HEK293T (cell line): ENCODE measurements at regions not wholly inside any gene's neighbourhood (a gene's known extent, or its start where the extent isn't known, plus 50 kb on each side); places are given as distances from the start of the nearest gene placed in this dataset.
"Not testable (repeated sequence)": the region's sequence is repeated elsewhere in the genome, so short reads cannot be mapped to it uniquely, and the experiment has no call there.

ENCODE experiments used
- CTCF ChIA-PET: fragments of 350-600 bp; formaldehyde crosslinking; extraction: SDS; loops from one replicate; lab custom pipeline; 2021; ENCODE audit warnings: antibody characterized with exemption, inconsistent platforms; lab: Yijun Ruan, JAX
- POLR2A ChIA-PET: fragments of 350-600 bp; formaldehyde crosslinking; extraction: SDS; loops from one replicate; lab custom pipeline; 2020; ENCODE audit warnings: antibody characterized with exemption, inconsistent platforms; lab: Yijun Ruan, JAX
- DNase-seq: peaks from one replicate; pipeline ENCODE4 v3.0.0; 2012; ENCODE audit warnings: mixed read lengths; ENCODE audit errors: extremely low spot score
- ARNT ChIP-seq: fragments of 450-650 bp; IDR thresholded peaks from 2 replicates; pipeline ENCODE4 v1.6.1; 2017; ENCODE audit warnings: mild to moderate bottlenecking
- BHLHE40 ChIP-seq: fragments of 450-650 bp; IDR thresholded peaks from 2 replicates; pipeline ENCODE4 v1.6.1; 2016; ENCODE audit warnings: mild to moderate bottlenecking, moderate library complexity, borderline replicate concordance
- CTBP1 ChIP-seq: fragments of 450-650 bp; IDR thresholded peaks from 2 replicates; pipeline ENCODE4 v1.6.1; 2016; ENCODE audit warnings: borderline replicate concordance
- ELF4 ChIP-seq: fragments of 450-650 bp; IDR thresholded peaks from 2 replicates; pipeline ENCODE4 v1.6.1; 2017; ENCODE audit warnings: antibody characterized with exemption
- FOXA1 ChIP-seq: fragments of 450-650 bp; IDR thresholded peaks from 2 replicates; pipeline ENCODE4 v1.6.1; 2016; ENCODE audit warnings: mild to moderate bottlenecking
- FOXK2 ChIP-seq: fragments of 450-650 bp; IDR thresholded peaks from 2 replicates; pipeline ENCODE4 v1.6.1; 2016; ENCODE audit warnings: mild to moderate bottlenecking
- FOXM1 ChIP-seq: fragments of 450-650 bp; IDR thresholded peaks from 2 replicates; pipeline ENCODE4 v1.6.1; 2017; ENCODE audit warnings: mild to moderate bottlenecking, borderline replicate concordance
- HDGF ChIP-seq: fragments of 450-650 bp; IDR thresholded peaks from 2 replicates; pipeline ENCODE4 v1.6.1; 2017; ENCODE audit warnings: antibody characterized with exemption, borderline replicate concordance
- L3MBTL2 ChIP-seq: fragments of 450-650 bp; conservative IDR thresholded peaks from 2 replicates; pipeline ENCODE4 v1.6.1; 2016; ENCODE audit warnings: mild to moderate bottlenecking
- LEF1 ChIP-seq: fragments of 450-650 bp; IDR thresholded peaks from 2 replicates; pipeline ENCODE4 v1.6.1; 2017; ENCODE audit warnings: mild to moderate bottlenecking, borderline replicate concordance
- NFRKB ChIP-seq: fragments of 450-650 bp; IDR thresholded peaks from 2 replicates; pipeline ENCODE4 v1.6.1; 2016; ENCODE audit warnings: mild to moderate bottlenecking, moderate library complexity
- SP1 ChIP-seq: fragments of 450-650 bp; IDR thresholded peaks from 2 replicates; pipeline ENCODE4 v1.6.1; 2017
- SUZ12 ChIP-seq: fragments of 450-650 bp; IDR thresholded peaks from 2 replicates; pipeline ENCODE4 v1.6.1; 2016; ENCODE audit warnings: mild to moderate bottlenecking
- TARDBP ChIP-seq: fragments of 450-650 bp; IDR thresholded peaks from 2 replicates; pipeline ENCODE4 v1.6.1; 2016
- ZNF384 ChIP-seq: fragments of 450-650 bp; IDR thresholded peaks from 2 replicates; pipeline ENCODE4 v1.6.1; 2016
- TF ChIP-seq, protein P1 (sequence below): fragments of 450-650 bp; IDR thresholded peaks from 2 replicates; pipeline ENCODE4 v1.6.1; 2016

DNA sequence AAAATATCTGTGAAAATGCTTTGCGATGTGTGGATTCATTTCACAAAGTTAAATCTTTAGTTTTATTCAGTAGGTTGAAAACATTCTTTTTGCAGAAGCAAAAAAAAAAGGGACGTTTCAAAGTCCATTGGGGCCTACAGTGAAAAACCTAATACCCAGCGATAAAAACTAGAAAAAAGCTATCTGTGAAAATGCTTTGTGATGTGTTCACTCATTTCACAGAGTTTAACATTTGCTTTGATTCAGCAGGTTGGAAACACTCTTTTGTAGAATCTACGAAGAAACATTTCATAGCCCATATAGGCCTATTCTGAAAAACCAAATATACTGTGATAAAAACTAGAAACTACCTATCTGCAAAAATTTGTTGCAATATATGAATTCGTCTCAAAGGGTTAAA lies 113.6 kb upstream of the WSB1 start:
- ChIA-PET CTCF (no interaction called here), POLR2A (no interaction called here)

DNA sequence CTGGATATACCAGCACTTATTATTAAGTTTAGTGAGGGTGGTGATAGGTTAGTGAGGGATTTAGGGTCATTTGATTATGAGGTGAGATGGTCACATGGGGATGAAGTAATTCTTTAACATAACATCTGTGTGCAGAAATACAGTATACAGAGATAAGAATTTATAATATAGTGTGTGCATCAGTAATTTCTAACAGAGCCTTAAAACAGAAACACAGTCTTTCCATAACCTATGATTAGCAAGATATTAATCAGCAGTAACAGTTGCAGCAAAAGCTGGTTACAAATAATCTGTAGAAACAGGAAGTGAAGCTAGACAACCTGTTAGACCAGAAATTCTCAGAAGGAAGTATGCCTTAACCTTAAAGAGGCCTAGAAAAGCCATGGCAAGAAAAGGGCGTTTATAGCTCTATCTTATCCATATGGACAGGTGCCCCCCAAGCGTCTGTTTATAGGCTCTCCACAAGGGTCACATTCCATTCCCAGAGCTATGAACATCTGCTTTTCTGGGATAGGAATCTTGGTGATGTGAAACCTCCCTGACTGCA lies 112.5 kb upstream of the WSB1 start:
- DNase-seq, POLR2A ChIA-PET, CTCF ChIA-PET: not testable (repeated sequence)

More for the DNA sequence above, 113.6 kb upstream of the WSB1 start:
- TF ChIP-seq ELF4 (no peak), NFRKB (no peak), L3MBTL2 (no peak), SP1 (no peak), ARNT (no peak), ZNF384 (no peak), FOXA1 (no peak), CTBP1 (no peak), FOXM1 (no peak), LEF1 (no peak), SUZ12 (no peak)
- TF ChIP-seq, protein P1, sequence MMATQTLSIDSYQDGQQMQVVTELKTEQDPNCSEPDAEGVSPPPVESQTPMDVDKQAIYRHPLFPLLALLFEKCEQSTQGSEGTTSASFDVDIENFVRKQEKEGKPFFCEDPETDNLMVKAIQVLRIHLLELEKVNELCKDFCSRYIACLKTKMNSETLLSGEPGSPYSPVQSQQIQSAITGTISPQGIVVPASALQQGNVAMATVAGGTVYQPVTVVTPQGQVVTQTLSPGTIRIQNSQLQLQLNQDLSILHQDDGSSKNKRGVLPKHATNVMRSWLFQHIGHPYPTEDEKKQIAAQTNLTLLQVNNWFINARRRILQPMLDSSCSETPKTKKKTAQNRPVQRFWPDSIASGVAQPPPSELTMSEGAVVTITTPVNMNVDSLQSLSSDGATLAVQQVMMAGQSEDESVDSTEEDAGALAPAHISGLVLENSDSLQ, result no peak
- no peak for DNase-seq

DNA sequence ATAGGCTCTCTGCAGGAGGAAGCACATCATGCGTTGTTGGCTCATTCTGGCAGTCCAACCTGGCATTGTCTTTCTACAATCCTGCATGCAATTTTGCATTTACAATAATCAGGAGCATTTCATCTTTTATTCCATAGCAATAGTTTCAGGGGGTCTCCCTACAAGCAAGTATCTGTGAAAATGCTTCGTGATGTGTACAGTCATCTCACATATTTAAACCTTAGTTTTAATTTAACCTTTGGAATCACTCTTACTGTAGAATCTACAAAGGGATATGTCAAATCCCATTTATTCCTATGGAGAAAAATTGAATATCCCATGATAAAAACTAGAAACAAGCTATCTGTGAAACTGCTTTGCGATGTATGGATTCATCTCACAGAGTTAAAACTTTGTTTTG lies 112.0 kb upstream of the WSB1 start:
- ChIA-PET POLR2A (no interaction called here), CTCF (no interaction called here)
- no peak for TF ChIP-seq CTBP1
- TF ChIP-seq TARDBP, result no peak
- TF ChIP-seq NFRKB, result no peak
- no peak for TF ChIP-seq FOXK2
- TF ChIP-seq SP1, result no peak
- no peak for TF ChIP-seq FOXA1
- no peak for DNase-seq

DNA sequence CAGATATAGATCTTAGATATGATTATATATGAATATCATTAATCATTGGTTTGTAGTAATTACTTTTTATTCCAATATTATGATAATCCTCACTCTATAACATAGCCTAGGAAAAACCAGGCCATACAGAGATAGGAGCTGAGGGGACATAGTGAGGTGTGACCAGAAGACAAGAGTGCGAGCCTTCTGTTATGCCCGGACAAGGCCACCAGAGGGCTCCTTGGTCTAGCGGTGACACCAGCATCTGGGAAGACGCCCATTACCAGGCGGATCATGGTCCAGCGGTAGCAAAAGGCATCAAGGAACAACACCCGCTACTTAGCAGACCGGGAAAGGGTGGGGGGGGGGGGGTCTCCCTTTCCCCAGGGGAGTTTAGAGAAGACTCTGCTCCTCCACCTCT lies 96.4 kb upstream of the WSB1 start:
- CTCF ChIA-PET, POLR2A ChIA-PET, DNase-seq: not testable (repeated sequence)

DNA sequence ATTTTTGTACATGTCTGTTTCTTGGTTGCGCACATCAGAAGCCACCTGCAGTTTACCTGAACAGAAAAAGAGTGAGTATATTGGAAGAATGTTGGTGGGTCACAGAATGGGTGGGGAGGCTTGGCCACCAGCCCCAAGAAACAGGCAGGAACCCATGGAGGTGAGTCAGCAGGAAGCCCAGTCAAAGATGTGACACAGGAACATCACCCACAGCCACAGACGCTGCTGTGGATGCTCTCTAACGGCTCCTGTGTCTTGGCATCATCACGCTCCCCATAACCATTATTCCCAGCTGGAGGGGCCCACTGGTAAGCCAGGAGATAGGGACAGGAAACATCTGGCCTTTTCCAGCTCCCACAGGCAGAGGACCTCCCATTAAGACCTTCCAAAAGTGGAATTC lies 94.0 kb upstream of the WSB1 start:
- ChIA-PET CTCF (no interaction called here), POLR2A (no interaction called here)
- DNase-seq, result no peak
- TF ChIP-seq FOXK2 (no peak), SUZ12 (no peak), HDGF (no peak), LEF1 (no peak), BHLHE40 (no peak), ZNF384 (no peak), ARNT (no peak), FOXA1 (no peak), L3MBTL2 (no peak)

DNA sequence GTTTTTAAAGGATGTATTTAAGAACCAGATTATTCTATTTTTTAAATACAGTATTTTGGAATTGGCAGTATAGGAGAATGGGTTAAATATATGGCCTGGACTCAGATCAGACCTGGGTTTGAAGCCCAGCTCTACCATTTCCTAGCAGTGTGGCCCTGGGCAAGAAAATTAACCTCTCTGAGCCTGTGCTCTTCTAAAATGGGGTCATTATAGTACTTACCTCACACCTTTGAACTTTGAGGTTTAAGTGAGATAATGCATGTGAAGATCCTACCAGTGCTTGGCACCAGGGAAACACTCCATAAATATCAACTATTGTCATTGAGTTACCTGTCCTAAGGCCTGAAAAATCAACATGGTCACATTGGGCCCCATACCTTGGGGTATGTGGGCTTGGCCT lies 93.4 kb upstream of the WSB1 start:
- ChIA-PET POLR2A (no interaction called here), CTCF (no interaction called here)
- no peak for TF ChIP-seq SP1
- TF ChIP-seq, protein P1, result no peak
- TF ChIP-seq TARDBP, result no peak
- no peak for DNase-seq

DNA sequence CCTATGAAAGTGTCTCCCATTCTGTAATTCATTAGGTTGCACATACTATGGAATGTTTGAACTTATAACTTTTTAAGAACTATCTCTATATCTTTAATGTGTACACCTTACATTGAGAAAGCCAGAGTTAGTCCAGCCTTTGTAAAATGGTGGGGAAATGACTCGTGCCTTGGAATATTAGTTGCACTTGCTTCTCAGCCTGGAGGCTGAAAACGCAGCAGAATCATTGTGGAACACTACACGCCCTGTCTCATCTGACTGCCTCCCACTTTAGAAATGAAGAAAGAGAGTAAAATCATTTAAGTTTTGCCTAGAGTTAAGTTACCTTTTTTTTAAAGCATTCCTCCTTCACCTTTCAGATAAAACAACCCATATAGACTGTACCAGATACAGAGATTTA lies 90.7 kb upstream of the WSB1 start:
- DNase-seq, result no peak
- TF ChIP-seq CTBP1 (no peak), TARDBP (no peak), SP1 (no peak), FOXM1 (no peak), FOXA1 (no peak), HDGF (no peak), FOXK2 (no peak), ZNF384 (no peak)
- POLR2A ChIA-PET, result no interaction called here
- CTCF ChIA-PET, result no interaction called here

DNA sequence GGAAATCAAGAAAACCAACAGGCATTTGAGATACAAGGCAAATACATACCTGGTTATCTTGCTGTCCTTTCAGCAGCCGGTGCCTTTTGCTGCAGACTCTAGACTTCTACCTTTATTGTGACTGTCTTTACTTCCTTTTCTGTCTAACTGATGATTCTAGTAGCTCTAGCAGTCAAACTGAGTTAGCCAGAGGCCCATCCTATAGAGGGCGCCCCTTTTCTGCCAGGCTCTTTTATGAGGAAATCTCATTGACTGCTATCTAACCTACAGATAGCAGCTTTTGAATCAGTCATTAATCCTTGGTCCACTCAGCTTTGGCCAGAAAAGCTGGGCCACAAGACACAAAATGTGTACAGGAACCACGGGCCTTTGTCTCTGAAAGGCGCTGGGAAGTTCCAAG lies 87.5 kb upstream of the WSB1 start:
- DNase-seq, result peak; percentile 6
- no peak for TF ChIP-seq ELF4
- TF ChIP-seq SUZ12, result no peak
- TF ChIP-seq BHLHE40, result no peak
- TF ChIP-seq SP1, result no peak
- no peak for TF ChIP-seq FOXA1
- no peak for TF ChIP-seq FOXM1
- no peak for TF ChIP-seq FOXK2
- no peak for TF ChIP-seq TARDBP
- TF ChIP-seq L3MBTL2, result no peak
- no peak for TF ChIP-seq LEF1
- TF ChIP-seq ZNF384, result no peak
- TF ChIP-seq HDGF, result no peak
- TF ChIP-seq, protein P1, result no peak
- TF ChIP-seq NFRKB, result no peak
- TF ChIP-seq ARNT, result no peak
- no peak for TF ChIP-seq CTBP1
- POLR2A ChIA-PET, result no interaction called here
- CTCF ChIA-PET, result interaction anchor here (1.0 kb wide), 1 partner anchor 8 kb away, joined by 3 read pairs; no protein-coding TSS in a partner anchor
